Posterior cingulate gyrus (tissue), 11 donors: ENCODE measurements at regions not wholly inside any gene's neighbourhood (a gene's known extent, or its start where the extent isn't known, plus 50 kb on each side); places are given as distances from the start of the nearest gene placed in this dataset.

ENCODE experiments used
- DNase-seq, 10 donors: peaks; one replicate each; pipeline versions ENCODE4 v3.0.0 to v3.0.0-alpha.2; 2020 to 2021; ENCODE audit warnings: mixed read lengths in 3 of 10
- intact Hi-C: fragments of 100-400 bp; cut with DNase I; formaldehyde crosslinking; loops from one replicate; pipeline ENCODE4 v1.15.1; 2023

- no peak for DNase-seq
- intact Hi-C loops = no loop called here
Measured at GRCh38 chr9:86705490-86705889, 241.8 kb downstream of the GAS1 start.

DNA sequence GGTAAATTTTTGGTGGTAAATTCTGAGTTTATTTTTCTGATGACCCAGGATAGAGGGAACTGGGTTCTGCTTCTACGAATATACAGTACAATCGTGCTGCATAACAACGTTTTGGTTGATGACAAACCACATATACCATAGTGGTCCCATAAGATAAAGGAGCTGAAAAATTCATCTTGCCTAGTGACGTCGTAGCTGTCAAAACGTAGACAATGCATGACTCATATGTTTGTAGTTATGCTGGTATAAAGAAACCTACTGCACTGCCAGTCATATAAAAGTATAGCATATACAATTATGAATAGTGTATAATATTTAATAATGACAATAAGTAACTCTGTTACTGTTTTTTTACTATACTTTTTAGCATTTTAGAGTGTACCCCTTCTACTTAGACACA lies 244.0 kb downstream of the GAS1 start:
- DNase-seq = no peak
- intact Hi-C loops = no loop called here

- peak in 9 of 10 donors; percentile 10 to 86 (median 53) for DNase-seq
- intact Hi-C loops = no loop called here
Measured at GRCh38 chr9:86700629-86701028, 246.7 kb downstream of the GAS1 start.

DNA sequence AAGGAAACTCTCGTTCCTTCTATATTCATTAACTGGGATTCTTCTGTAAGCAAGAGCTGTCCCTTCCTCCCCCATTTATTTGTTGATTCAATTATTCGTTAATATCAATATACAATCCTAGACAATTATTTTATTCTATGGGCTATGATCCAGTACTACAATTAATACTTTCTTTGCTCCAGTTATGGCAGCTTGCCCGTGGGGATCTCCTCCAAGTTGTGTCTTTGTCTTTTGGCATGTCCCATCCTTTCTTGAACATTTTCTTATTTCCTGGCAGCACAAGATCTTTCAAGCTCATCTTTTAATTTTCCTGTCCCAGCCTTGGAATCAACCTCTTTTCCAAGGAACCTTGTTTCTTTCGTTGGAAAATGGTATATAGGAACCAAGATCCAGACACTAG lies 249.3 kb downstream of the GAS1 start:
- intact Hi-C loops = no loop called here
- no peak for DNase-seq

GRCh38 chr9:86697213-86697612 lies 250.1 kb downstream of the GAS1 start:
- no peak for DNase-seq
- intact Hi-C loops = no loop called here

- no peak for DNase-seq
- intact Hi-C loops = no loop called here
Measured at GRCh38 chr9:86695910-86696424, 251.3 kb downstream of the GAS1 start.

DNA sequence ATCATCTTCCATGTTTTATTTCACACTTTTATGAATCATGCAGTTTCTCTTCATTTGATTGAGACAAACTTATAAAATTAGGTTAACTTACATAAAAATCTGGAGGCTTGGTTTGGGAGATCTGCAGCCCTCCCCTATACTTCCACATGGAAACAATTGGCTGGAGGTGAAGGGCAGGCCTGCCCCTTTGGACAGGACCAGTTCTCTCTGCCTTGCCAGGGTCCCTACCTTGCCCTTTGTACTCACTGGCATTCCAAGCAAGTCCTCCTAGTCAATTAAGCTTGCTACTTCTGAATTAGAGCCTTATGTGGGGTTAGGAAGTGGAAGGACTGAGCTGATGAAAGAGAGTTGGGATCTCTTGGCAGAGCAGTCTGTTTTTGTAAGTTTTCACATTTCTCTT lies 257.3 kb downstream of the GAS1 start:
- no peak for DNase-seq
- intact Hi-C loops = no loop called here

- intact Hi-C loops = no loop called here
- DNase-seq = no peak
Measured at GRCh38 chr9:86687788-86688187, 259.5 kb downstream of the GAS1 start.

GRCh38 chr9:86685556-86685955 lies 261.8 kb downstream of the GAS1 start:
- intact Hi-C loops = no loop called here

DNA sequence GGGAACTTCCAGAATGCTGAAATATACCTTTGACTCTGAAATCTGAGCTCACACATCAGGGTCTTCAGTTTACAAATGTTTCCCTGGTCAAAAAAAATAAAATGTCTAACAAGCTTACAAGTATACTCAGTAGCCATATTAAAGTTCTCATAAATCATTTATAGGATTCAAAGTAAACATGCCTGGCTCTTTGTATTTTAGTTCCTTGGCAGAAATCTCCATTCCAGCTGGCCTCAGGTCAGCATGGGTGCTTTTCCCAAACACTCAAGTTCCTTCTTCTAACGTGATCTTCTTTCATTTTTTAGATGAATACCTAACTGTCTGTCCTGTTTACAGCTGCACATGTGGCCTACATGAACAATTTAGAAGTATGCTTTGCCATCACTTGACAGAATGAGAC lies 263.2 kb downstream of the GAS1 start:
- intact Hi-C loops = no loop called here
- no peak for DNase-seq

More at GRCh38 chr9:86685556-86685955, 261.8 kb downstream of the GAS1 start:
- no peak for DNase-seq

DNA sequence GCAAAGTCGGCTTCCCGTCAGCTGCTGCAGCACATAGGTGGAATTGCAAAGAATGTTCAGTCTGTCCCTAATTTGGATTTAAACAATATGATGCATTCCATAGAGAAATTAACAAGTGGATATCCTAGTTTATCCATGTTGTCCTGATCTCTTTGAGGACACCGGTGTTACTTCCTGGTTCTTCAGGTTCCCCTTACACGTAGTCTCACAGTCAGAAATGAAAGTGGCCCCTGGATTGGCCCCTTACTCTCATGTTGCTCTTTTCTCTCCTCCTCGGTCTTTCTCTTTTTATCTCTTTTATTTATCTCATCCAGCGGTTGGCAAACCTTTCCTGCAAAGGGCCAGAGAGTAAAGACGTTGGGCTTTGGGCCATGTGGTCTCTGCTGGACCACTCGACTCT lies 265.1 kb downstream of the GAS1 start:
- DNase-seq = no peak
- intact Hi-C loops = no loop called here

GRCh38 chr9:86679909-86680308 lies 267.4 kb downstream of the GAS1 start:
- intact Hi-C loops = no loop called here
- no peak for DNase-seq

GRCh38 chr9:86676396-86676795 lies 270.9 kb downstream of the GAS1 start:
- intact Hi-C loops = no loop called here

GRCh38 chr9:86675805-86676204 lies 271.5 kb downstream of the GAS1 start:
- intact Hi-C loops = no loop called here
- DNase-seq = no peak

More at GRCh38 chr9:86676396-86676795, 270.9 kb downstream of the GAS1 start:
- no peak for DNase-seq

DNA sequence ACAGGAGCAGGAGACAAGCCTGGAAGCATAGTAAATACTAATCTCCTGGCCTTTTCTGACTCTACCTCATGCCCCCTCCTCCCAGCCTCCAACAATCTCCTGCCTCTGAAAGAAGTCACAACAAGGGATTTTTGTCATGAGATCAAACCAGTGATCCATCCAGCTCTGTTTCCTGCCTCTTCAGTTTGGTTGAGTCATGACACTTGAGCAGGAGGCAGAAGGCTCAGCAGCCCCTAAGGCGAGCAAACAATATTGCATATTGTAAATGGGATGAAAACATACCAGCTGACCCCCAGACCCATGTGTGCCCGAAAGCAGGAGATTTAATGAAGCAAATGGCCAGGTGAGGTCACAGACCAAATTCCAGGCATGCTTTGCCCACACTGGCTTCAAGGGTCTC lies 272.8 kb downstream of the GAS1 start:
- no peak for DNase-seq
- intact Hi-C loops = no loop called here

GRCh38 chr9:86672966-86673365 lies 274.3 kb downstream of the GAS1 start:
- intact Hi-C loops = no loop called here
- no peak for DNase-seq

- intact Hi-C loops = no loop called here
- no peak for DNase-seq
Measured at GRCh38 chr9:86672301-86672700, 275.0 kb downstream of the GAS1 start.

GRCh38 chr9:86671018-86671417 lies 276.3 kb downstream of the GAS1 start:
- intact Hi-C loops = no loop called here
- DNase-seq = no peak

- DNase-seq = no peak
- intact Hi-C loops = no loop called here
Measured at GRCh38 chr9:86670536-86670935, 276.8 kb downstream of the GAS1 start.

DNA sequence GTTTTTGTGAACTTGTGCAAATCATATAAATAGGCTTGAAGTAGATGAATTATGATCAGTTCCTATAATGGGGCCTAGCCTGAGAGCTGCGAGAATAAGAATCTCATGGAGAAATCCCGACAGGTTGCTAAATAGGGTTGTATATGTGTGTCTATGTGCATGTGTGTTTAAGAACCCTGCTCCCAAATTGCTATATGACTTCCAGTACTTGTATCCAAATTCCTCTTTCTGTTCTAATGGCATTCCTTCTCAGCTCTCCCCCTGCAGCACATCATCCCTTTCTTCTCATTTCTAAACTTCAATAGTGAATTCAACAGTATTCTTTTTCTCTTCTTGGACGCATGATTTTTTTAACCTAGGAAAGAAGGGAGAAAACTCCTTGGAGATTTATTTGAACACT lies 277.2 kb downstream of the GAS1 start:
- intact Hi-C loops = no loop called here
- no peak for DNase-seq

DNA sequence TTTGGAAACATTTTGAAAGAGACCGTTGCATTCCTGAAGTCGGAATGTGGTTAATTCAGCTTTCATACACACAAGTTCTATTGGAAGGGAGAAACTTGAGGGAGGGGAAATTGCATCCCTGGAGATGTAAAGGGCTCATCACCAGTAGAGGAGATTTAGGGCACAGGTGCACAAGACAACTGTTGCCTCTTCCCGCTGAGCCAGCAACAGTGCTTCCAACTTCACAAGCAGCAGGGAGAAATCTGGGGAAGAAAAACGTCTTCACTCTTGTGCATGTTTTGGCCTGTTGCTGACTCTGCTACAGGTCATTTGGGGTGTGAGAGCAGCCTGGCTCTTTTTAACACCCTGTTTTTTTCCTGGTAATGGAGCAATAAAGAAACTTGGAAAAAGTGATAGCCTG lies 277.9 kb downstream of the GAS1 start:
- no peak for DNase-seq
- intact Hi-C loops = no loop called here

GRCh38 chr9:86668488-86668887 lies 278.8 kb downstream of the GAS1 start:
- no peak for DNase-seq
- intact Hi-C loops = no loop called here

- DNase-seq = no peak
- intact Hi-C loops = no loop called here
Measured at GRCh38 chr9:86667307-86667706, 280.0 kb downstream of the GAS1 start.
